ENCODE measurements at regions not wholly inside any gene's neighbourhood (a gene's known extent, or its start where the extent isn't known, plus 50 kb on each side); places are given as distances from the start of the nearest gene placed in this dataset.
"Not testable (repeated sequence)": the region's sequence is repeated elsewhere in the genome, so short reads cannot be mapped to it uniquely, and the experiment has no call there.

GRCh38 chr13:66237411-66238062 lies 992.6 kb downstream of the PCDH9 start:
- H3K27ac ChIP-seq = no peak overlapping the region
- TF ChIP-seq CTCF (IDR thresholded peaks at IDR 0.05) = no peak
- TF ChIP-seq ZFX (IDR thresholded peaks at IDR 0.05; ENCODE audit: borderline replicate concordance) = no peak

GRCh38 chr13:66234159-66234558 lies 996.0 kb downstream of the PCDH9 start:
- TF ChIP-seq ZFX (IDR thresholded peaks at IDR 0.05; ENCODE audit: borderline replicate concordance) (no peak), CTCF (IDR thresholded peaks at IDR 0.05) (no peak)
- no peak overlapping the region for H3K27ac ChIP-seq

- not testable (repeated sequence) for H3K27ac ChIP-seq
These were observed 998.2 kb downstream of the PCDH9 start for GRCh38 chr13:66231958-66232357.

- TF ChIP-seq ZFX (IDR thresholded peaks at IDR 0.05; ENCODE audit: borderline replicate concordance) (no peak), CTCF (IDR thresholded peaks at IDR 0.05) (no peak)
- H3K27ac ChIP-seq = no peak overlapping the region
These were observed 1005.1 kb downstream of the PCDH9 start for GRCh38 chr13:66225072-66225471.

GRCh38 chr13:66224663-66225062 lies 1005.5 kb downstream of the PCDH9 start:
- TF ChIP-seq ZFX (IDR thresholded peaks at IDR 0.05; ENCODE audit: borderline replicate concordance) (no peak), CTCF (IDR thresholded peaks at IDR 0.05) (no peak)

DNA sequence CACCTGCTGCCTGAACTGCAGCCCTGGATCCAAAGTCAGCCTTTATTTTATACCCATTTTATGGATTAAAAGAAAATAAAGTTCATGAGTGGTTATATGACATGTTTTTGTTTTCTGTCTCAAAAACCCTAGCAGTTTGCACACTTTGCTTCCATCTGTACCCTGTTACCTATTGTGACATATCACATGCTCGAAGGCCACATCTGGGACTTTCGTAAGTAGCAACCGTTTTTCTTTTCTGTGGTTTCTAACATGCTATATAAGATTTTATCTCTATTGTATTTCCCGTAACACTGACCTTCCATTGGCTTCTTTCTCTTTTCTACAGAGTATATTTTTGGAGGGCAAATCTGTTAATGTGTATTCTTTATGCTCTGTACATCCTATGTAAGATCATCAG lies 1007.2 kb downstream of the PCDH9 start:
- TF ChIP-seq CTCF (IDR thresholded peaks at IDR 0.05) (no peak), ZFX (IDR thresholded peaks at IDR 0.05; ENCODE audit: borderline replicate concordance) (no peak)
- H3K27ac ChIP-seq = no peak overlapping the region

More at GRCh38 chr13:66224663-66225062, 1005.5 kb downstream of the PCDH9 start:
- H3K27ac ChIP-seq = no peak overlapping the region

GRCh38 chr13:66222127-66222526 lies 1008.0 kb downstream of the PCDH9 start:
- TF ChIP-seq ZFX (IDR thresholded peaks at IDR 0.05; ENCODE audit: borderline replicate concordance) = no peak
- TF ChIP-seq CTCF (IDR thresholded peaks at IDR 0.05) = no peak
- no peak overlapping the region for H3K27ac ChIP-seq

- no peak for TF ChIP-seq CTCF (IDR thresholded peaks at IDR 0.05)
- no peak for TF ChIP-seq ZFX (IDR thresholded peaks at IDR 0.05; ENCODE audit: borderline replicate concordance)
- H3K27ac ChIP-seq = no peak overlapping the region
These were observed 1010.6 kb downstream of the PCDH9 start for GRCh38 chr13:66219506-66219905.

All from 22Rv1 (cell line).